ENCODE measurements at regions not wholly inside any gene's neighbourhood (a gene's known extent, or its start where the extent isn't known, plus 50 kb on each side); places are given as distances from the start of the nearest gene placed in this dataset.

GRCh38 chr15:25504307-25504706, 65.5 kb upstream of the UBE3A start:
- Mint-ChIP-seq H3K27ac (no peak overlapping the region), H3K27me3 (ENCODE audit: low read depth) (peaks cover 6% of the 10 kb centered on the region), H3K36me3 (no peaks in the 10 kb centered on the region), H3K4me1 (peaks cover 3% of the 10 kb centered on the region), H3K9me3 (no peaks in the 10 kb centered on the region), H3K4me3 (no peak overlapping the region)
- TF ChIP-seq CTCF (IDR thresholded peaks at IDR 0.05; ENCODE audit: unreplicated experiment), result no peak
- DNase-seq (ENCODE audit: low spot score in 2 of 2, unreplicated experiment in 2 of 2), result no peak

- H3K4me3 Mint-ChIP-seq, result no peak overlapping the region
- peaks cover 3% of the 10 kb centered on the region for H3K4me1 Mint-ChIP-seq
- peaks cover 2% of the 10 kb centered on the region for H3K27me3 Mint-ChIP-seq (ENCODE audit: low read depth)
- peak; percentile 32 for TF ChIP-seq CTCF (IDR thresholded peaks at IDR 0.05; ENCODE audit: unreplicated experiment)
- DNase-seq (ENCODE audit: low spot score in 2 of 2, unreplicated experiment in 2 of 2), result no peak
- peaks cover 4% of the 10 kb centered on the region for H3K9me3 Mint-ChIP-seq
- no peaks in the 10 kb centered on the region for H3K36me3 Mint-ChIP-seq
- no peak overlapping the region for H3K27ac Mint-ChIP-seq
These were observed 63.1 kb upstream of the UBE3A start for GRCh38 chr15:25501828-25502446.

GRCh38 chr15:25498835-25499234, 60.0 kb upstream of the UBE3A start:
- no peak for DNase-seq (ENCODE audit: low spot score in 2 of 2, unreplicated experiment in 2 of 2)
- no peaks in the 10 kb centered on the region for H3K27me3 Mint-ChIP-seq (ENCODE audit: low read depth)
- no peaks in the 10 kb centered on the region for H3K36me3 Mint-ChIP-seq
- H3K4me3 Mint-ChIP-seq, result no peak overlapping the region
- no peak for TF ChIP-seq CTCF (IDR thresholded peaks at IDR 0.05; ENCODE audit: unreplicated experiment)
- H3K27ac Mint-ChIP-seq, result no peak overlapping the region
- no peaks in the 10 kb centered on the region for H3K4me1 Mint-ChIP-seq
- peaks cover 21% of the 10 kb centered on the region for H3K9me3 Mint-ChIP-seq

GRCh38 chr15:25497934-25498333, 59.1 kb upstream of the UBE3A start:
- Mint-ChIP-seq H3K9me3 (peaks cover 28% of the 10 kb centered on the region), H3K4me3 (no peak overlapping the region), H3K27ac (no peak overlapping the region), H3K36me3 (no peaks in the 10 kb centered on the region), H3K27me3 (ENCODE audit: low read depth) (no peaks in the 10 kb centered on the region), H3K4me1 (no peaks in the 10 kb centered on the region)
- DNase-seq (ENCODE audit: low spot score in 2 of 2, unreplicated experiment in 2 of 2), result no peak
- TF ChIP-seq CTCF (IDR thresholded peaks at IDR 0.05; ENCODE audit: unreplicated experiment), result no peak

GRCh38 chr15:25493823-25494526, 55.2 kb upstream of the UBE3A start:
- Mint-ChIP-seq H3K27me3 (ENCODE audit: low read depth) (no peaks in the 10 kb centered on the region), H3K27ac (no peak overlapping the region), H3K9me3 (peaks cover 50% of the 10 kb centered on the region), H3K4me1 (no peaks in the 10 kb centered on the region), H3K36me3 (peaks cover 3% of the 10 kb centered on the region), H3K4me3 (no peak overlapping the region)
- no peak for DNase-seq (ENCODE audit: low spot score in 2 of 2, unreplicated experiment in 2 of 2)
- TF ChIP-seq CTCF (IDR thresholded peaks at IDR 0.05; ENCODE audit: unreplicated experiment), result no peak

Measured in mesothelial cell of epicardium (in vitro differentiated cells).